Lower leg skin (tissue), 4 donors: ENCODE measurements at regions not wholly inside any gene's neighbourhood (a gene's known extent, or its start where the extent isn't known, plus 50 kb on each side); places are given as distances from the start of the nearest gene placed in this dataset.
"Not testable (repeated sequence)": the region's sequence is repeated elsewhere in the genome, so short reads cannot be mapped to it uniquely, and the experiment has no call there.

ENCODE experiments used
- DNase-seq, 2 donors: peaks; one replicate each; pipeline ENCODE4 v3.0.0-alpha.2; 2019; ENCODE audit warnings: low spot score in 2 of 2
- H3K4me3 ChIP-seq: fragments of 200-600 bp; sonication (generic); 2 replicates; pipeline ENCODE4 v1.5.1; 2017; ENCODE audit warnings: mild to moderate bottlenecking, low read depth; ENCODE audit not compliant: poor library complexity, severe bottlenecking
- CTCF ChIP-seq, 3 donors: fragments of 450-650 bp; IDR thresholded peaks; one replicate each; pipeline ENCODE4 v1.5.1; 2016; ENCODE audit warnings: antibody characterized with exemption in 3 of 3, mild to moderate bottlenecking in 3 of 3, moderate library complexity in 2 of 3
- POLR2A ChIP-seq, 2 donors: fragments of 450-650 bp; IDR thresholded peaks; one replicate each; pipeline ENCODE4 v1.6.1; 2016 to 2017; ENCODE audit warnings: antibody characterized with exemption in 2 of 2, mild to moderate bottlenecking in 1 of 2, moderate library complexity in 1 of 2
- WGBS, 2 donors: methylation state at CpG; one replicate each; pipeline ENCODE4 v1.1.5; 2018; 5-methylcytosine and 5-hydroxymethylcytosine counted together
- intact Hi-C: fragments of 100-400 bp; cut with DNase I; formaldehyde crosslinking; loops from one replicate; pipeline ENCODE4 v1.15.0; 2023; ENCODE audit warnings: low total_unique reads

- 61 to 70% methylated on average over 3 of the region's 3 CpGs for WGBS, 2 donors
- TF ChIP-seq POLR2A (IDR thresholded peaks at IDR 0.05) (no peak), CTCF (IDR thresholded peaks at IDR 0.05) (no peak)
- intact Hi-C loops: loop anchor here (5.0 kb wide), 1 partner anchor 819 kb away; no protein-coding TSS in a partner anchor
- no peak overlapping the region for H3K4me3 ChIP-seq
- no peak for DNase-seq
These were observed 94.8 kb upstream of the CENPE start for GRCh38 chr4:103292959-103293358.

GRCh38 chr4:103292373-103292772, 94.2 kb upstream of the CENPE start:
- H3K4me3 ChIP-seq: no peak overlapping the region
- WGBS, 2 donors: 87% methylated on average over 4 of the region's 4 CpGs
- intact Hi-C loops: loop anchor here (5.0 kb wide), 1 partner anchor 820 kb away; no protein-coding TSS in a partner anchor
- TF ChIP-seq POLR2A (IDR thresholded peaks at IDR 0.05): no peak
- no peak for TF ChIP-seq CTCF (IDR thresholded peaks at IDR 0.05)
- no peak for DNase-seq

DNA sequence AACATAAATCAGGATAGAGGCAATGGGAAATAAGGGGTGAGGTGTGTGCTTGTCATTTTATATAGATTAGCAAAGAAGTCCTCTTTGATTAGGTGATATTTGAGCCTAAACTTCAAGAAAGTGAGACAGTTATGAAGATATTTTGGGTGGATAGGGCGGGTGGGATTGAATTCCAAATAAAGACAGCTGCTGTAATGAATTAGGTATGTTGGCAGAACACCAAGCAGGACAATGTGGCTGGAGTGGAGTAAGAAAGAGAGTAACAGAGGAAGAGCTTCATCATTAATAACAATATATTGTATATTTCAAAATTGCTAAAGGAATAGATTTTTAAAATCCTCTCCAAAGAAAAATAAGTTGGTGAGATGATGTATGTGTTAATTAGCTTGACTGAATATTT, 91.0 kb upstream of the CENPE start:
- 51 to 54% methylated on average over 1 of the region's 1 CpG for WGBS, 2 donors
- no peak for TF ChIP-seq CTCF (IDR thresholded peaks at IDR 0.05)
- TF ChIP-seq POLR2A (IDR thresholded peaks at IDR 0.05): no peak
- intact Hi-C loops: no loop called here
- no peak for DNase-seq
- H3K4me3 ChIP-seq: no peak overlapping the region

DNA sequence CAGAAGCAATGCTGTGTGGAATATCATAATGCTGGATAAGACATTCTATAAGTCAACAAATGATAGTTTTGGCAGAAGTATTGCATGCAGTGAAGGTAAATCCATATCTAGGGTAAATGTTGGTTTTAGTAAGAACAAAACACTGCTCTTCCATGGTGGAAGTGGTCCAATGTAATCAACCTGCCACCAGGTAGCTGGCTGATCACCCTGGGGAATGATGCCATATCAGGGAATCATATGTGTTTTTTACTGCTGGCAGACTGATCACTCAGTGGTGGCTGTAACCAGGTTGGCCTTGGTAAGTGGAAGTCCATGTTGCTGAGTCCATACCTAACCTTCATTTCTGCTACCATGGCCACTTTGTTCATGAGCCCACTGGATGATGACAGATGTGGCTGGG, 74.0 kb upstream of the CENPE start:
- TF ChIP-seq CTCF (IDR thresholded peaks at IDR 0.05) (no peak), POLR2A (IDR thresholded peaks at IDR 0.05) (no peak)
- no peak for DNase-seq

DNA sequence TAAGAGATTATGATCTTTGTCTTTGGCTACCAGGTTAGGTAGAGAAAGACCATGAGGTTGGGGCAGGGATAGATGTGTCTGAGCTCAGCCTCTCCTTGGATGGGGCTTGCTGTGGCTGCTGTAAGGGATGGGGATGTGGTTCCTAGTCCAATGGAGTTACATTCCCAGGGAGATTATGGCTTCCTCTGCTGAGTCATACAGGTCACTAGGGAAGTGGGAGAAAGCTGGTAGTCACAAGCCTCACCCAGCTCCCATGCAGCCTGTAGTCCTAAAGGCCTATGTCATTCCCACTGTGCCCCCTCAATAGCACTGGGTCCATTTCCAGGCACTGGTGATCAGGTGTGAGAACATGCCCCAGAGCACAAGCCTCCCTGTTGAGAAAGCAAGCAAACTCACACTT, 70.6 kb upstream of the CENPE start:
- no peak for DNase-seq
- H3K4me3 ChIP-seq: no peak overlapping the region
- intact Hi-C loops: no loop called here
- no peak for TF ChIP-seq CTCF (IDR thresholded peaks at IDR 0.05)
- TF ChIP-seq POLR2A (IDR thresholded peaks at IDR 0.05): no peak

More for the DNA sequence above, 74.0 kb upstream of the CENPE start:
- intact Hi-C loops: no loop called here
- H3K4me3 ChIP-seq: no peak overlapping the region

- intact Hi-C loops: no loop called here
- WGBS, 2 donors: 71 to 83% methylated on average over 1 of the region's 1 CpG
- H3K4me3 ChIP-seq: no peak overlapping the region
These were observed 66.8 kb upstream of the CENPE start for GRCh38 chr4:103264905-103265304.

GRCh38 chr4:103256068-103256467, 57.9 kb upstream of the CENPE start:
- DNase-seq, H3K4me3 ChIP-seq, intact Hi-C loops: not testable (repeated sequence)
- WGBS, 2 donors: 94 to 96% methylated on average over 16 of the region's 16 CpGs

More at GRCh38 chr4:103264905-103265304, 66.8 kb upstream of the CENPE start:
- no peak for DNase-seq
- no peak for TF ChIP-seq CTCF (IDR thresholded peaks at IDR 0.05)
- no peak for TF ChIP-seq POLR2A (IDR thresholded peaks at IDR 0.05)
